GM12892 (cell line): ENCODE measurements at regions not wholly inside any gene's neighbourhood (a gene's known extent, or its start where the extent isn't known, plus 50 kb on each side); places are given as distances from the start of the nearest gene placed in this dataset.
"Not testable (repeated sequence)": the region's sequence is repeated elsewhere in the genome, so short reads cannot be mapped to it uniquely, and the experiment has no call there.

Experiments
- POLR2A ChIP-seq: IDR thresholded peaks from 2 replicates; pipeline ENCODE4 v1.6.1; 2011; ENCODE audit warnings: low read depth, low read length, control low read depth
- POLR2AphosphoS5 ChIP-seq: IDR thresholded peaks from 2 replicates; pipeline ENCODE4 v1.6.1; 2011; ENCODE audit warnings: low read depth, low read length, control low read depth

DNA sequence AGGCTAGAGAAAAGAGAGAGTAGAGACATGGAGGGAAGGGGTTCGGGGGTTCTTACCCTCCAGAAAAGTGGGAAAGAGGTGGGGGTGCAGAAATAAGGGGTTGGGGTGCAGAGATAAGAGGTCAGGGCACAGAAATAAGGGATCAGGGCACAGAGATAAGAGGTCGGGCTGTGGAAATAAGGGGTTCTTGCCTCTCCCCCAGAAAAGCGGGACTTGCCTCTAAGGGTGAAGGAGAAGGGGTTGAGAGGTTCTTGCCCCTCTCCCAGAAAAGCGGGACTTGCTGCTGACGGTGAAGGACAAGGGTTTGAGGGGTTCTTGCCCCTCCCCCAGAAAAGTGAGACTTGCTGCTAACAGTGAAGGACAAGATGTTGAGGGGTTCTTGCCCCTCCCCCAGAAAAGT lies 778.6 kb downstream of the UQCRFS1 start:
- TF ChIP-seq POLR2A, POLR2AphosphoS5: not testable (repeated sequence)
